NB4 (cell line): ENCODE measurements at regions not wholly inside any gene's neighbourhood (a gene's known extent, or its start where the extent isn't known, plus 50 kb on each side); places are given as distances from the start of the nearest gene placed in this dataset.

Experiments used
- DNase-seq: peaks from one replicate; pipeline ENCODE4 v3.0.0; 2010; ENCODE audit warnings: low read depth
- H3K4me3 ChIP-seq: one replicate; pipeline ENCODE4 v1.5.1; 2011; ENCODE audit warnings: mild to moderate bottlenecking, low read depth, low read length, moderate library complexity
- MAX ChIP-seq: IDR thresholded peaks from 2 replicates; pipeline ENCODE4 v1.6.1; 2011; ENCODE audit warnings: low read depth, low read length
- MYC ChIP-seq: IDR thresholded peaks from 2 replicates; pipeline ENCODE4 v1.6.1; 2011; ENCODE audit warnings: low read depth, low read length
- POLR2A ChIP-seq: IDR thresholded peaks from 2 replicates; pipeline ENCODE4 v1.6.1; 2011; ENCODE audit warnings: mild to moderate bottlenecking; ENCODE audit not compliant: insufficient read length; ENCODE audit errors: extremely low read depth
- TF ChIP-seq, protein P1 (sequence below): IDR thresholded peaks from one replicate; pipeline ENCODE4 v1.5.1; 2012; ENCODE audit warnings: low read depth, low read length

DNA sequence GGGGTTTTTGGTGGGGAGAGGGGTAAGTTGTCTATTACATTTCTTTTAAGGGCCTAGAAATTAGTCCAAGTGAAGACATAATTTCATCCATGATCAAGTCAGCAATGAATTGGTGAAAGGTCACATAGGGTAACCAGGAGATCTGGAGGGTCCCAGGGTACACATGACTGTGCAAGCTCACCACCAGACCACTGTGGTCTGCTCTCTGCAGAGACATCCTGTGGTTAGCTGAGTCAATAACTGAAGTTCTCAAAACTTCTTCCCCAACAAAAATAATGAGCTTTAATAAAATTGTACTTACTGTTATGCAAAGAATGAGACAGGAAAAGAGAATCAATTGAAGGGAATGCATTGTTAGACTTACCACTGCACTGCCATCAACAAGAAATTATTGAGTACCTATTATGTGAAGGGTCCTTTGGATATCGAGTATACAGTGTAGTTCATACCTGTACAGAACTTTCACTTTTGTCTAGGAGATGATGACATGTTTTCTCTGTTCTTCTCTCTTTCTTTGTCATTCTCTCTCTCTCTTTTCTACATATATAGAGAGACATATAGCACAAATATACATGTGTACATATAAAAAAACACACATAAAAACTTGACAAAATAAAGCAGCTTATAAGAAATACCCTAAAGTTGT lies 209.8 kb downstream of the GJA1 start:
- DNase-seq: peak; percentile 98
- H3K4me3 ChIP-seq: peak overlapping the region; percentile 12
- TF ChIP-seq MAX: no peak
- TF ChIP-seq MYC: no peak
- TF ChIP-seq, protein P1, sequence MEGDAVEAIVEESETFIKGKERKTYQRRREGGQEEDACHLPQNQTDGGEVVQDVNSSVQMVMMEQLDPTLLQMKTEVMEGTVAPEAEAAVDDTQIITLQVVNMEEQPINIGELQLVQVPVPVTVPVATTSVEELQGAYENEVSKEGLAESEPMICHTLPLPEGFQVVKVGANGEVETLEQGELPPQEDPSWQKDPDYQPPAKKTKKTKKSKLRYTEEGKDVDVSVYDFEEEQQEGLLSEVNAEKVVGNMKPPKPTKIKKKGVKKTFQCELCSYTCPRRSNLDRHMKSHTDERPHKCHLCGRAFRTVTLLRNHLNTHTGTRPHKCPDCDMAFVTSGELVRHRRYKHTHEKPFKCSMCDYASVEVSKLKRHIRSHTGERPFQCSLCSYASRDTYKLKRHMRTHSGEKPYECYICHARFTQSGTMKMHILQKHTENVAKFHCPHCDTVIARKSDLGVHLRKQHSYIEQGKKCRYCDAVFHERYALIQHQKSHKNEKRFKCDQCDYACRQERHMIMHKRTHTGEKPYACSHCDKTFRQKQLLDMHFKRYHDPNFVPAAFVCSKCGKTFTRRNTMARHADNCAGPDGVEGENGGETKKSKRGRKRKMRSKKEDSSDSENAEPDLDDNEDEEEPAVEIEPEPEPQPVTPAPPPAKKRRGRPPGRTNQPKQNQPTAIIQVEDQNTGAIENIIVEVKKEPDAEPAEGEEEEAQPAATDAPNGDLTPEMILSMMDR: no peak
- no peak for TF ChIP-seq POLR2A

GRCh38 chr6:121647905-121648304 lies 212.5 kb downstream of the GJA1 start:
- no peak overlapping the region for H3K4me3 ChIP-seq
- no peak for DNase-seq
- TF ChIP-seq, protein P1: no peak
- no peak for TF ChIP-seq POLR2A
- no peak for TF ChIP-seq MYC
- no peak for TF ChIP-seq MAX

- DNase-seq: no peak
- H3K4me3 ChIP-seq: no peak overlapping the region
- TF ChIP-seq, protein P1: no peak
- TF ChIP-seq MYC (no peak), MAX (no peak), POLR2A (no peak)
These were observed 214.5 kb downstream of the GJA1 start for GRCh38 chr6:121649951-121650350.

- H3K4me3 ChIP-seq: no peak overlapping the region
- peak; percentile 65 for DNase-seq
- TF ChIP-seq MYC: no peak
- peak; percentile 55 for TF ChIP-seq MAX
These were observed 216.0 kb downstream of the GJA1 start for GRCh38 chr6:121651420-121651819.

GRCh38 chr6:121652223-121652622 lies 216.8 kb downstream of the GJA1 start:
- DNase-seq: peak; percentile 61
- H3K4me3 ChIP-seq: no peak overlapping the region
- TF ChIP-seq POLR2A (no peak), MYC (no peak), MAX (no peak)
- TF ChIP-seq, protein P1: no peak

DNA sequence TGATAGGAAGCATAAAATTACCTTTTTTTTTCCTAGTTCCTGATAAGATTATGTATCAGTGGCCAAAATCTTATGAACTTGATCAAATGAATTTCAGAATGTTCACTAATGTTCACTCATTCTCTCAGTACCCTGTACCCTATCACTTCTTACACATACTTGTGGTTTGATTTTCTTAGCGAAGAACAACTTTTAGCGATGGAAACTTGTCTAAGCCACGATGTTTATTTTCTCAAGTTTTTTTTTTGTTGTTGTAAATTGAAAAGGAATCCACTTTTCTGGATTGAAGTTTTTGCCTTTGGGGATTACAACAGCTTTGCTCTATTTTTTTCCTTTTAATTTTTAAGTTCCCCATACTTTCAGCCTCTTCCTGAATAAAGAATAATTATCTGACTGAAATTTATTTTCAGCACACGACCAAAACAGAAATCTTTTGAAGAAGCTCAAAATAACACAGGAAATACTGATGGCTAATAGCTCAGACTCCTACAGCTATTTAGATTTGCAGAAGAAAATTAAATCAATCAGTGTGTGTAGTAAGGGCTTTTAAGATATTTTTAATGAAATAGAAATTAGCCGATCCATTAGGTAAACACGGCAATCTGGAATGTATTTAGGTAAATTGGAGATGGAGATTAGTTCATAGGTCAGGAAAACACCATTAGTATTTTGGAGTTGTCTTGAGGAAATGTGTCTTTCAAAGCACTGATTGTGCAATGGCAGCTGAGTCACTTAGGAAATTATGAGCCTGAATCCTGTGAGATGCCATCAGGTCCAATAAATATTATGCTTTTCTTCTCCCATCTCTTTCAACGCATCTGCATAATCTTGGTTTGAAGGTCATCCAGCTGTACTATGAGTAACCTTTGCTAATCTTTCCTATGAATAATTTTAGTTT lies 217.5 kb downstream of the GJA1 start:
- DNase-seq: peak; percentile 91
- 0 out of 2 replicates have a peak, but pooled peaks have one; percentile 9 for TF ChIP-seq MYC
- TF ChIP-seq, protein P1: no peak
- H3K4me3 ChIP-seq: no peak overlapping the region
